NCI-H748 (cell line): ENCODE measurements at regions not wholly inside any gene's neighbourhood (a gene's known extent, or its start where the extent isn't known, plus 50 kb on each side); places are given as distances from the start of the nearest gene placed in this dataset.

Experiments
- DNase-seq: peaks from one replicate; lab custom pipeline; 2025; ENCODE audit not compliant: unreplicated experiment; lab: John Stamatoyannopoulos, UW

- DNase-seq, result no peak
Observed at GRCh38 chr12:5223881-5224280, 180.2 kb downstream of the KCNA5 start.

- no peak for DNase-seq
Observed at GRCh38 chr12:5226581-5226980, 182.9 kb downstream of the KCNA5 start.

GRCh38 chr12:5227708-5228373 is 184.2 kb downstream of the KCNA5 start:
- DNase-seq, result no peak

- no peak for DNase-seq
Observed at GRCh38 chr12:5230156-5230555, 186.5 kb downstream of the KCNA5 start.

- no peak for DNase-seq
Observed at GRCh38 chr12:5230861-5231260, 187.2 kb downstream of the KCNA5 start.

- no peak for DNase-seq
Observed at GRCh38 chr12:5232291-5232690, 188.6 kb downstream of the KCNA5 start.

GRCh38 chr12:5232826-5233500 is 189.3 kb downstream of the KCNA5 start:
- no peak for DNase-seq

- no peak for DNase-seq
Observed at GRCh38 chr12:5236022-5236640, 192.5 kb downstream of the KCNA5 start.

GRCh38 chr12:5242440-5242839 is 189.5 kb upstream of the NTF3 start:
- DNase-seq, result no peak

GRCh38 chr12:5243014-5243413 is 188.9 kb upstream of the NTF3 start:
- no peak for DNase-seq

- DNase-seq, result peak; percentile 34
Observed at GRCh38 chr12:5244513-5244972, 187.4 kb upstream of the NTF3 start.

GRCh38 chr12:5246196-5246595 is 185.7 kb upstream of the NTF3 start:
- DNase-seq, result no peak

- no peak for DNase-seq
Observed at GRCh38 chr12:5247144-5247543, 184.8 kb upstream of the NTF3 start.

- no peak for DNase-seq
Observed at GRCh38 chr12:5248230-5248629, 183.7 kb upstream of the NTF3 start.

GRCh38 chr12:5248999-5249526 is 182.8 kb upstream of the NTF3 start:
- no peak for DNase-seq

- no peak for DNase-seq
Observed at GRCh38 chr12:5251092-5251491, 180.8 kb upstream of the NTF3 start.

GRCh38 chr12:5251786-5252185 is 180.1 kb upstream of the NTF3 start:
- DNase-seq, result no peak

- no peak for DNase-seq
Observed at GRCh38 chr12:5254703-5255102, 177.2 kb upstream of the NTF3 start.

- no peak for DNase-seq
Observed at GRCh38 chr12:5257763-5258495, 174.0 kb upstream of the NTF3 start.

- DNase-seq, result no peak
Observed at GRCh38 chr12:5258498-5258897, 173.4 kb upstream of the NTF3 start.

GRCh38 chr12:5258926-5259325 is 173.0 kb upstream of the NTF3 start:
- DNase-seq, result no peak
